GM13976 (cell line): ENCODE measurements at regions not wholly inside any gene's neighbourhood (a gene's known extent, or its start where the extent isn't known, plus 50 kb on each side); places are given as distances from the start of the nearest gene placed in this dataset.

ENCODE experiments used
- DNase-seq: peaks from one replicate; pipeline ENCODE4 v3.0.0; 2012; ENCODE audit warnings: low spot score
- CTCF ChIP-seq: IDR thresholded peaks from 2 replicates; pipeline ENCODE4 v1.5.1; 2012; ENCODE audit warnings: borderline replicate concordance, mild to moderate bottlenecking; ENCODE audit not compliant: insufficient read depth; ENCODE audit errors: extremely low read depth, missing control alignments, control extremely low read depth
- in situ Hi-C: fragments of 300-500 bp; cut with MboI; formaldehyde crosslinking; loops from one replicate; pipeline ENCODE4 v1.12.0; 2022; ENCODE audit warnings: low sequenced_read_pairs, mixed read lengths, inconsistent platforms; ENCODE audit not compliant: unreplicated experiment

DNA sequence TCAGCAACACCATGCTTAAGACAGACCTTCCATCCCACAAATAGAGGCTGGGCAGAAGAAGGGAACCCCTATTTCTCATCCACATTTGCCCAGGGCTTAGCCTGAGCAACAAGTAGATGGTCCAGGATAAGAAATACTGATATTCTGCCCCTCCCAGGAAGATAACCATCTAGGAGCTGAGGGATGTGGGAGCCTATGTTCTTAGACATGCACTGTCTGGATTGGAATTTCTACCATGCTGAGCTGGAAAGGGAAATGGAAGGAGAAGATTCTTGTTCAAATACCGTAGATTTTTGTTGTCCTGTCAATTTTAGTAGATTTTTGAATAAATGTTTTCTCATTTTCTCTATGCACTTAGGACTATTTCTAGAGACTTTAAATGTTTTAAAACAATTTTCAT is 450.7 kb upstream of the SEMA6D start:
- DNase-seq: no peak
- TF ChIP-seq CTCF: no peak
- in situ Hi-C loops: no loop called here

DNA sequence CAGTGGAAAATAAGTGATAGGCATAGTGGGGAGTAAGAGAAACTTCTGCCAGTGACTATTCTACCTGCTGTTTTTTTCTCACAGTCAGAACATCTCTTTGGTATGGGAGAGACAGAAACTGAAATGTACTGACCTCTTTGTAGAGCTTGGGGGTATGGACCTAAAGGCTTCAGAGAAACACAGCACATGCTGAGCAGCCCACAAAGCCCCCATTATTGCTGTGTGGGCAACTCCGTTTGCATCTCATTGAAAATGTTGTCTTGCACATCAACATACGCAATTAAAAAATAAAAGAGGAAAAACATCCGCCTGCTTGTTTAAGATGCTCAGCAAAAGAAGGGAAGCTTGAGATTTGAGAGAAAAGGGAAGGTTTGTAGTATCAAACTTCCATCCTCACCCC is 443.4 kb upstream of the SEMA6D start:
- no peak for DNase-seq
- in situ Hi-C loops: no loop called here
- no peak for TF ChIP-seq CTCF

- DNase-seq: no peak
- in situ Hi-C loops: no loop called here
- no peak for TF ChIP-seq CTCF
Measured at GRCh38 chr15:47283246-47283645, 434.1 kb upstream of the SEMA6D start.

- in situ Hi-C loops: no loop called here
- no peak for TF ChIP-seq CTCF
Measured at GRCh38 chr15:47288794-47289193, 428.5 kb upstream of the SEMA6D start.

DNA sequence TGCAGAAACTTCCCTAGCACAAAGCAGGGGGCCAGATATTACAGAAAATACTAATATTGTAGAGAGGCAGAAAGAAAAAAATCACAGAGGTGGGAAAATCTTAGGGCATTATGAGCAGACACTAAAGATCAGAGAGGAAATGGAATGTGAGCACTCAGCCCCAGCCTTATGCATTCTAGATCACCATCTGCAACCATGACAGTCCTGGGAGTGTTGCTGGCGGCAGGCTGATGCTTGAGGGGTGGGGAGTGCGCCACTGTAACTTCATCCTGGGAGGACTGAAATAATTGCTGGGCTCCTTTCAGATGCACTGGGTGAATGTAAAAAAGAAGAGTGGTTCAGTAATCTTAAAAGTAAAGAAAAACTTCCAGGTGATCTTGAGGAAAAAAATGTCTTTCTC is 427.6 kb upstream of the SEMA6D start:
- no peak for TF ChIP-seq CTCF
- in situ Hi-C loops: no loop called here
- no peak for DNase-seq

More at GRCh38 chr15:47288794-47289193, 428.5 kb upstream of the SEMA6D start:
- no peak for DNase-seq

DNA sequence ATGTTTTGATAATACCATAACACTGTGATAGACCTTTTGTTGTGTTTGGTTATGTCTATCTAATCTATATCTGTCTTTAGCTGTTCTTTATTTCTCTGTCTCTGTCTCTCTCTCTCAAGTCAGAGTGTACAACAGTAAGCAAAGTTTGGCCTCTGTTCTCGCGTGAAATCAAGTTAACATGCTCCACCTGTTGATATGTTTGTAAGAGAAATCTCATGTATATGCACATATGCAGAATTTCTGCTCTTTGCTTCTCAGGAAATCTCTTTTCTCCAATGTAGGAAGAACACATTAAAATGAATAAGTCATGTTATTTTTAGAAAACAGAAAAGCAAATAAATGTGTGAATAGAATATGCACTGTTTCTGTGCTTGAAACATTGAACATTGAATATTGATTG is 425.5 kb upstream of the SEMA6D start:
- in situ Hi-C loops: no loop called here
- DNase-seq: no peak
- TF ChIP-seq CTCF: no peak

- in situ Hi-C loops: no loop called here
Measured at GRCh38 chr15:47292638-47293190, 424.6 kb upstream of the SEMA6D start.

More at GRCh38 chr15:47292638-47293190, 424.6 kb upstream of the SEMA6D start:
- DNase-seq: no peak
- TF ChIP-seq CTCF: no peak
